HG03064 (cell line): ENCODE measurements at regions not wholly inside any gene's neighbourhood (a gene's known extent, or its start where the extent isn't known, plus 50 kb on each side); places are given as distances from the start of the nearest gene placed in this dataset.

ENCODE experiments used
- ATAC-seq: cut with Tn5 transposase; IDR thresholded peaks from one replicate; pipeline ENCODE4 v1.9.1; 2021; ENCODE audit warnings: low read depth; ENCODE audit not compliant: unreplicated experiment

- ATAC-seq: no peak
Observed at GRCh38 chr15:69648775-69649735, 196.4 kb downstream of the RPLP1 start.

GRCh38 chr15:69652293-69652692 is 199.7 kb downstream of the RPLP1 start:
- no peak for ATAC-seq

- no peak for ATAC-seq
Observed at GRCh38 chr15:69652751-69653305, 200.2 kb downstream of the RPLP1 start.

- ATAC-seq: no peak
Observed at GRCh38 chr15:69653306-69653705, 200.7 kb downstream of the RPLP1 start.

GRCh38 chr15:69653846-69654245 is 201.2 kb downstream of the RPLP1 start:
- ATAC-seq: no peak

- no peak for ATAC-seq
Observed at GRCh38 chr15:69656271-69657030, 203.8 kb downstream of the RPLP1 start.

- no peak for ATAC-seq
Observed at GRCh38 chr15:69657626-69658025, 205.0 kb downstream of the RPLP1 start.

GRCh38 chr15:69658411-69658945 is 205.9 kb downstream of the RPLP1 start:
- no peak for ATAC-seq

GRCh38 chr15:69659454-69660050 is 206.9 kb downstream of the RPLP1 start:
- ATAC-seq: no peak

GRCh38 chr15:69660114-69660513 is 207.5 kb downstream of the RPLP1 start:
- ATAC-seq: no peak

GRCh38 chr15:69660658-69661405 is 208.2 kb downstream of the RPLP1 start:
- ATAC-seq: no peak

- ATAC-seq: no peak
Observed at GRCh38 chr15:69661446-69661845, 208.8 kb downstream of the RPLP1 start.

GRCh38 chr15:69661871-69662644 is 209.4 kb downstream of the RPLP1 start:
- ATAC-seq: no peak

- no peak for ATAC-seq
Observed at GRCh38 chr15:69662645-69663000, 210.0 kb downstream of the RPLP1 start.

- ATAC-seq: no peak
Observed at GRCh38 chr15:69663441-69663840, 210.8 kb downstream of the RPLP1 start.

- no peak for ATAC-seq
Observed at GRCh38 chr15:69663982-69664381, 211.4 kb downstream of the RPLP1 start.

- no peak for ATAC-seq
Observed at GRCh38 chr15:69664572-69665571, 212.3 kb downstream of the RPLP1 start.

- no peak for ATAC-seq
Observed at GRCh38 chr15:69665641-69666111, 213.1 kb downstream of the RPLP1 start.
